ENCODE measurements at regions not wholly inside any gene's neighbourhood (a gene's known extent, or its start where the extent isn't known, plus 50 kb on each side); places are given as distances from the start of the nearest gene placed in this dataset.

DNA sequence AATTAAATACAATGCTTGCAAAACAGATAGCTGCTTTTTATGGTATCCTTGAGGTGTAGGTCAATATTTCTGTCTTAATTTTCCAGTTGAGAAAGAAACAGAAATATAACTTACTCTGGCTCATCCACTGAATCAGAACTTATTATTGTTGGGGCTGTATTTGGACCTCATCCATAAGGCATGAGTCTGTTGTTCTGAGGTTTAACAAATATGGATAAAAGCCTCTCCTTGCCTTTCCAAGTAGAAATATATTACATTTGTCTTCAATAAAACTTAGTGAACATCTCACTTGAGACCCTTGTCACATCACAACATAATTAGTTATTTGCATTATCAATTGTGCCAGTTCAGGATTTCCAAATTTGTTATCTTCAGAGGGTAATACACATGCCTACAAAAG lies 525.8 kb downstream of the AGTPBP1 start:
- in situ Hi-C loops (cut with MboI; ENCODE audit: low sequenced_read_pairs): no loop called here

DNA sequence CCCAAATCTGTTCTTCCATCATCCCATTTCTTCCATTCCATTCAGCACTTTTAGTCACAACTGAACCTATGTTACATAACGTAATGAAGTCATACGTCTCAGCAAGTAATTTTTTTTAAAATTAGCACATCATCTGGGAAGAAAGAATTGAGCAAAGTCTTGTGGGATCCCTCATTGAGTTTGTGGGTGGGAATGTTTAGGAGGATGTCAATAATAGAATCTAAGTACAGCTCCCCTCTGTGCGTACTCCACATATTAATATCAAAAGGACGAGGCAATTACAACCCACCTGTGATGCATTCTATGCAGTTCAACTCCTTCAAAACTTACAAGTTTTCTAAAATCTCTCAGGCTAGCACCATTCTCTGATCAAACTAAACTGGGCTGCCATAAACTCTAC lies 526.3 kb downstream of the AGTPBP1 start:
- in situ Hi-C loops (cut with MboI; ENCODE audit: low sequenced_read_pairs): no loop called here

DNA sequence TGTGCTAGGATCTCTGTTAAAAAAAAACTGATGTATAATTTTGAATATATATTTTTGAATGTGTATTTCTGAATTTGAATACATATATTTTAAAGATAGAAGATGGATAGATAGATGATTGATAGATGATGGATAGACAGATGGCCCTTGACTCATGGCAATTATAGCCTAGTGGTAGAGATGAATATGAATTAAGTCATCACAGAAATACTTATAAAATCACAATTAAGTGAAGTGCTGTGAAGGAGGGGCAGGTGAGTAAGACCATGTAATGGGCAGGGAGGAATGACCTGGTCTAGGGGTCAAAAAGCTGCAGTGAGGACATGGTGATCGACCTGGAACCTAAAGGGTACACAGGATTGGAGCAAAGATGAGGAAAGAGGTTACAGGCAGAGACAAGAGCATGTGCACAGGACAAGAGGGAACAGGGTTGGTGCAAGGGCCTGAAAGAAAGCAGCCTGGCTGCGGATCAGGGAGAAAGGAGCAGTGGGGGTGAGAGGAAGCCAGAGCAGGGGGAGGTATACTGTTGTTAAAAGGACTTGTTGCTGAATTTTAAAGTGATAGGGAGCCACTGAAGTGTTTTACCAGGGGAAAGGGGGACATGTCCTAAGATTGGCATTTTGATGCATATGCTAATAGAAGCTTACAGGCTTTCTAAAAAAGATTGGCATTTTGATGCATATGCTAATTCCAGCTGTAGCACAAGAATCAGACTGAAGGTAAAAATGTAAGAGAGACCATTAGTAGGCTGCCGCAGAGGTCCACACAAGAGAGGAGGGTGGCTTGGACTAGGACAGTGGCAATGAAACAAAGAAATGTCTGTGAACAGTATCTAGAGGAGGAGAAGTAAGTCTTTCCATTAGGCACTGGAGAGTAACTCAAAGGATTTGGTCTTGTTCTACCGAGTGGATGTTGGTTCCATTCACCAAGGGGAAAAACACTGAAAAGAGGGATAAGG lies 527.8 kb downstream of the AGTPBP1 start:
- in situ Hi-C loops (cut with MboI; ENCODE audit: low sequenced_read_pairs): no loop called here

DNA sequence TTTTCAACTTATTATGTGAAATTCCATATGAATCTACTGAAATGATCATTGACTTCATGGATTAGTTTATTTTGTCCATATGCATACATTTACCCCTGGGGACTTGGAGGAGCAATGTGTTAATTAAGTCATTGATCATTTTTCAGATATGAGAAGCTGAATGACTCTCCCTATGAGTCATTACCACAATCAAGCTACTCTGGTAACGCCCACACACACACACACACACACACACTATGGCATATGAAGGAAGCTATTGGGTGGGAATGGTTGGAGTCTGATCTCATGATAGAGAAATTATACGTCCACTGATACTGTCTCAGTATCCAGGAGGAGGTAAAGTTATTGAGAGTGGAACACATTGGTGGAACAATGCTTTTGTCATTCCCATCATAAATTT lies 528.9 kb downstream of the AGTPBP1 start:
- in situ Hi-C loops (cut with MboI; ENCODE audit: low sequenced_read_pairs): no loop called here

DNA sequence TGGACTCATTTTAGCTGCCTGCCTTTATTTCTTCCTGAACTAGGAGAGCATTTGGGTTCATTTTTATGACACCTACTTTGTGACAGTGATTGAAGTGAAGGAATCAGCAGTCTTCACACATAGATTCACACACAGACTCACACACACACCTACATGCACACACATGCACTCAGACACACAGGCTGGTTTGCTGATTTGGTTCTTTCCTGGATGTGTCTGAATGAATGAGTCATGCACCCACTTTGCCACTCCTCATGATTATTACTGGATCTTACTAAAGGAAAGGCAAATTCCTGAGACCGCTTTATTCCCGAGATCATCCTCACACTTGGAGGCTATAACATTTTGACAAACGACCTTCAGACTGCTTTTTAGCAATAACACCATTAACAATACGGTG lies 529.5 kb downstream of the AGTPBP1 start:
- in situ Hi-C loops (cut with MboI; ENCODE audit: low sequenced_read_pairs): no loop called here

DNA sequence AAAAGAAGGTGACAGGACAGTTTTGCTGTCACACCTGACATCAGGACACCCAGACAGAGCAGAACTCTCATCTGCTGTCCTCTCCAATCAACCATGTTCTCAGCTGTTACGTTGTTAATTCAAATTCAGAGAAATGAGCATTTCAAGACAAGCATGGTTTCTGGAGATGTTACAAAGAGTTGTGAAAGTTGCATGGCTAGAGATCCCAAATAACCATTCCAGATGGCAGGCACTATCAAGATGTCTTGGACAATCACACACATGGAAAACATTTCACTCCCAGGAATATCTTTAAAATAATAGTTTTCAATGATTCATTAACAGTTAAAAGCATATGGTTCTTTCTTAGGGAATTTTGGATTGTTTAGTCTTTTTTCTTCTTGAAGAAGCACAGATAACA lies 533.1 kb downstream of the AGTPBP1 start:
- in situ Hi-C loops (cut with MboI; ENCODE audit: low sequenced_read_pairs): no loop called here

DNA sequence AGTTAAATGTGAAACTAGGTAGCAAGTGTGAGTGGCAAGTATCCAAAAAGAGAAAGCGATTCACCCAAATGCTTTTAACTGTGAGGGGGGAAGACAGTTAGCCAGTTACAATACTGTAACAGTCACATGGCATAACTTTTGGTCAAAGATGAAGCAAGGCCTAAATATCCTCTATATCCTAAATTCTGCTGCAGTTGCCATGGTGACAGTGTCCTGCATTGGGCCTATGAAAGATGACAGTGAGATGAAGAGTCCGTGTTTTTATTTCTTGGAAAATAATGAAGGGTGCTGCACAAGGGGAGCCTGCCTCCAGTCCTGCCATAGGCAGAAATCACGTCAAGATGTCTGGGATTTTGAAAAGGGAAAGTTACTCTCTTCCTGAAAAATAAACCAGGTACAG lies 534.6 kb downstream of the NTRK2 start:
- in situ Hi-C loops (cut with MboI; ENCODE audit: low sequenced_read_pairs): no loop called here

DNA sequence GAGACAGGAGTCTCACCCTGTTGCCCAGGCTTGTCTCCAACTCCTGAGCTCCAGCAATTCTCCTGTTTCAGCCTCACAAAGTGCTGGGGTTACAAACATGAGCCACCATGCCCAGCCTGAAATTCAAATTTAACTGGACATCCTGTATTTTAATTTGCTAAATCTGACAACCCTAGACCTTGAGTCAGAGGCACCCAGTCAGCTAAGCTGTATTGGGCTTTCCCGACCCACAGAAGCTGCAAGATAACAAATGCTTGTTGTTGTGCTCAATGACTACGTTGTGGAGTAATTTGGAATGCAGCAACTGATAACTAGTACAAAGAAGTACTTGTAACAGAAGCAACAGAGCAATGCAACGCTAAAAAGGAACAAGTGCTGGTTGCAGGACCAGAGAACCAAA lies 533.1 kb downstream of the NTRK2 start:
- in situ Hi-C loops (cut with MboI; ENCODE audit: low sequenced_read_pairs): no loop called here

DNA sequence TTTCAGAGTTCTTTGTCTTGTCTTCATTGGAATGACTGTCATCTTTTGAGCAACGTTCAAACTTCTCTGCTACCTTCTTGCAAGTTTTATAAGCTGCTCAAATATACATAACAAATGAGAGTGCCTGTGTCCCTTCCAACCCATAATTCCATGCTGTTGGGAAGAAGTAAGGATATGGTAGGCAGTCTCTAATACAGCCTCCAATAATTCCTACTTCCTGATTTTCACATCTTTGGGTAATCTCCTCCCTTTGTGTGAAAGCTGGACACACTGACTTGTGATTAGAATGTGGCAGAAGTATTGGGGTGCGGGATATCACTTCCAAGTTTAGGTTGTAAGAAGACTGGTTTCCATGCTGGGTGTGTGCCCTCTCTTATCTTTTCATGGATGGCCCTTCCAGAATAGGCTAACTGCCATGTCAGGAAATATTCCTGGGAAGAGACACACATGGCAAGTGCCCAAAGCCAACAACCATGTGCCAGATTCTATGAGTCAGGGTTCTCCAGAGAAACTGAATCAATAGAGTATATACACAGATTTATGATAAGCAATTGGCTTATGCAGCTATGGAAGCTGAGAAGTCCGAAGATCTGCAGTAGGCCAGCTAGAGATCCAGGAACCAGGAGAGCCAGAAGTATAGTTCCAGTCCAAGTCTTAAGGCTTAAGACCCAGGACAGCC lies 531.3 kb downstream of the NTRK2 start:
- in situ Hi-C loops (cut with MboI; ENCODE audit: low sequenced_read_pairs): no loop called here

DNA sequence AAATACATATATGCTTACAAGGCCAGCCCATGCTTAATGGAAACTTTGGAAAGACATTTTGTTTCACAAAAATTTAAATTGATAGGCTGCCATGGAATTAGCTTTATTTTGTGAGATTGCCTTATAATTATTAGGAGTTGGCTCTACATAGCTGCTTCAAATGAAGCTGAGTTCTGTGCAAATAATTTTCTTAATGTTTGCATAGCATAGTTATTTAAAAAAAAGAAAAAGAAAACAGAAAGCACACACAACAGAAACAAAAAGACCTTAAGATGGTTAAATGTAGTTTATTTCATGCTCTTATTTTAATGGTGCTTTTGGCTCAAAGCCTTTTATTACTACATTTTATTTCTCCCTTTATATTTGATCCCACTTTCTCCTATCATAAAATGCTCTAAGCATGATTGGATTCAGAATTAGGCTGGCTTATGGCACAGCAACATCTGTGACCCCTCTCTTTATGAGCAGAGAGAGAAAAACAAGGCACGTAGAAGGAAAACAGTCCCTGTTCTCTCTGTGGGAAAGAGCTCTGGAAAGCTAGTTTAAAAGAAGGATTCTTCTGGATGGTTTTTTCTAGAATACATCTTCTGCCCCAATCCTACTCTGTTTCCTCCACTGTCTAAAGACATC lies 530.5 kb downstream of the NTRK2 start:
- in situ Hi-C loops (cut with MboI; ENCODE audit: low sequenced_read_pairs): no loop called here

DNA sequence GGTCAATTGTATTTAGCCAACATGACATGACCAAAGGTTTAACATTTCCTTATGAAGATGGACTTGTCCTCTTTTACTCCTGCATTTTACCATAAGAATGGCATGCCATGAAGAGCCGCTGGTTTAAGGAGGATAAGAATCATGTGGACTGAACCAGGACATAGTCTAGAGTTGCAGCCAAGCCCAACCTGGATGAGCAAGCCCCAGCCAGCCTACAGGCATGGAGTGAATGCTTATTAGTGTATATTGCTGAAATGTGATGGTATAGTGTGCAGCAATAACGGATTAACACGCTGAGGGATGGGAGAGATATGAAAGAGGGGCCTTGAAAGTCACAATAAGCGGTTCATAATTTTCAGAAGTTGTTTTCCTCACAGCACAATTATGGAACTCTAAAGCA lies 523.2 kb downstream of the NTRK2 start:
- in situ Hi-C loops (cut with MboI; ENCODE audit: low sequenced_read_pairs): no loop called here

DNA sequence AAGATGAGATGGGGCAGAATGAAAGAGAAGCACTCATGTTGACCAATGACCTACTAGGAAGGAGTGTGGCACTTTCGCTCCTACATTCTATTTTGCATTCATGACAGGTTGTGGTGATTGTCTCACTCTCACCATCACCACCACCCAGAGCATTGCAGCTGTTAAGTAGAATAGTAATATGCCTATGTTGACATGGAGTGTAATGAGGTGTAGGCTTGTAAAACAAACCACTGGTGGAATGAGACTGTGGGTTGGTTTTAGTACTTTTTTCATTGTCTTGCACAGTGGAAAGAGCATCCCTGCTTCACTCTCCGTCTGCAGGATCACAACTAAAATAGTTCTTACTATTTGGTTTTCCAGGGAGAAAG lies 516.7 kb downstream of the NTRK2 start:
- in situ Hi-C loops (cut with MboI; ENCODE audit: low sequenced_read_pairs): no loop called here

DNA sequence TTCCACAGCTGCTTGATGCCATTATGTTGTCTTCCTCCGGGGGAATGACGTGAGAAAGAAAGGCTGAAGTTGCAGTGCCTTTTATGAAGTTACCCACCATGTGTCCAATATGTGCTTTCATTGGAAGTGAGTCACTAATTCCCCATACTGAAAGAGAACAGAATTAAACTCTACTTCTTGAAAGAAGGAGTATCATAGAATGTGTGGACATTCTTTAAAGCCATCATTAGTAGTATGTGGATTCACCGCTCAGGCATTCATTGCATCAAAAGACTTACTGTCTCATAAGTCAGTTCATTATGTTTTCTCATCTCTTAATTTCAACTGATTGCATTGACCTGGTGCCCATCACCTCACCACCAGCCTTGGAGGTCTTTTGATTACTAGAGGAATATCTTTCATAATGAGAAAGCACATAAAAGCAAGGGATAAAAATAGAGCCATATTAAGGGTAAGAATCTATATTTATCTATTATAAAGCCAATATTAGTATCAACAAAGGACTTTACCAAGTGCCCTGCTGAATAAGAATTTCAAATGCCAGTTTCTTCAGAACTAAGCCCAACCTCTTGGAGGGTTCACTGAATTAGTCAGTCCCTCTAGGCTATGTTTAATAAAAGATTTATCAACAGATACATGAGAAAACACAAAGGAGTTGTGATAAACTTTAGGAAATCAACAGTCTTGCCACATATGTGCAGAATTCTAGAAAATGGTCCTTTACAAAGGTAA lies 516.1 kb downstream of the NTRK2 start:
- in situ Hi-C loops (cut with MboI; ENCODE audit: low sequenced_read_pairs): no loop called here

DNA sequence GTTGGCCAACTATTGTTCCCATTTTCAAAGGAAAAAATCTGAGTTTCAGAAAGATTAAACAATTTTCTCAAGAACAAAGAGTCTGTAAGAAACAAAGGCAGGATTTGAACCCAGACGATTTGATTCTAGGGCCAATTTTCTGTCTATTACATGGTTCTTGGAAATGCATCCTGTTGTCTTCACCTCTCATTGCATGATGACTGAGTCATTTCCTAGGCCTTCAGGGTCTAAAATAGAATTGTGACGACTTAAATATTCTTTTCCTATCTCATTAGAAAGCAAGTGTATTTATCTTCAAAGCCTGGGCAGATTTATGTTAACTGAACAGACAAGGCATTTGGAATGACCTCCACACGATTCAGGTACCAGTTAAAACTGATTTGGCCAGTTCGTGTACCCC lies 512.9 kb downstream of the NTRK2 start:
- in situ Hi-C loops (cut with MboI; ENCODE audit: low sequenced_read_pairs): no loop called here

DNA sequence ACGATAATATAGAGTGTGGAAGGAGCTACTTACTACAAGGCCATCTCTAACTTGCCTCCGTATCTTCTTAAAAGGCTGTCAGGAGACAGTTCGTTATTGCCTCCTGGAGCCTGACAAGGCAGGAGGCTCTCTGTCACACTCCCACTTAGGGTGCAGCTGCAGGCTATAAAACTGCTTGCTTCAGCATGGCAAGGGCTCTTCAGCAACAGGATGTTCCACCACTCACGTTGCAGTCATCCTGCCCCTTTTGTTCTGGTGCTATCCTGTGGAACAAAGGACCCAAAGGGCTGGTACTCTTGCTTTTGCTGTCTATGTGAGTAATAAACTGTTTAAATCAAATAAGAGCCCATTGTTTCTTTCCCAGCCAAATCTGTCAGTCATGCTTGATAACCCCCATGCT lies 508.9 kb downstream of the NTRK2 start:
- in situ Hi-C loops (cut with MboI; ENCODE audit: low sequenced_read_pairs): no loop called here

DNA sequence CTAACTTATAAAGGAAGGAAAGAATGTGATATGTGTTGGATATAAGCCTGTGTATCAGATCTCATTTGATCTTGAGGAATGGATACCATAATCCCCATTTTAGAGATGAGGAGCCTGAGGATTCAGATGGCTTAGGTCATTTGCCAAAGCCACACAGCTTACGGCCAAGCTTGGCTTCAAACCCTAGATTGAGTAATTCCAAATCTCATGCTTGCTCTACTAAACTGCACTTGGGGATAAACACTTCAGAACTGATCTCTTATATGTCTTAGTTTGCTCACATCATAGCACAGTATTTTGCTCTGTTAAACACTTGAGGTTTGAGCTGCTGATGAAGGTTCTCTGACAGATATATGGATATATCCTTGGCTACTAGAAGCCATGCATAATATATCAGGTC lies 504.4 kb downstream of the NTRK2 start:
- in situ Hi-C loops (cut with MboI; ENCODE audit: low sequenced_read_pairs): no loop called here

DNA sequence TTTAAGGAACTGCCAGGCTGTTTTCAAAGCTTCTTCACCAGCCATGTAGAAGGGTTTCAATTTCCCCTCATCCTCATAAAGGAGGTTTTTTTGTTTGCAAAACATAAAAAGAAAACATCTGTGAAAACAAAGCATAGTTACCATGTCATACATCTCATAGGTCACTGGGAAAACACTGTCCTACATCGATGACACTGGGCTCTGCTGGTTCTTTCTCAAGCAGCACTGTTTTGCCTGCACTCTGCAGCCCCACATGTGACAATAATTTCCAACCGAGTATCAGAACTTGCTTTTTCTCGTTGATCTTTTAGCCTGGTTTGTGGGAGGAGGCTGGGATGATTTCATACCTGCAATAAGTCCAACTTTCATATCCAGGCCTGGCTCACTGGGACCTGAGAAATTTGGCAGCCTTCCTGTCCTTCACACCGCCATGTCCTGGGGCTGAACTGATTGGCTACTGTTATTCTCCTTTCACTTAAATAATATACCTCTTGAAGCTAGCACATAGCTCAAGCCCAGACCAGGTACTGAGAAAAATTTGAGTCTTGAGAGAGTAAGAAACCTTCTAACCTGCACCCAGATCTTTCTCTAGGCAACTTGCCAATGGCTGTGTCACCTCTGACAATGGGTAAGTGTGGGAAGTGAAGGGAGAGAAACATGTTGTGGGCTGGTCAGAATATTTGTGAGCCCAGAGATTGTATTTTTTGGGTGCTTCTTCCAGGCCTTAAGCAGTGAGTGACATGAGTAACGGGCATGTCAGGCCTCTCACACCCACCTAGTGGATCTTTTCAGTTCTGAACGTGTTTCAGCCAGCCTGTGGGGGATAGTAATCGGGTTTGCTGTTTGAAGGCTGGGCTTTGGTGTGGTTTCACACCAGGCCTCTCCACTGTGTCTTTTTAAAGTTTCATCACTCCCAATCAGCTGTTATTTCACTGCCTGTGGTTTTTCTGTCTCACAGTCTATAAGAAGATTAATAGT lies 502.8 kb downstream of the NTRK2 start:
- in situ Hi-C loops (cut with MboI; ENCODE audit: low sequenced_read_pairs): no loop called here

DNA sequence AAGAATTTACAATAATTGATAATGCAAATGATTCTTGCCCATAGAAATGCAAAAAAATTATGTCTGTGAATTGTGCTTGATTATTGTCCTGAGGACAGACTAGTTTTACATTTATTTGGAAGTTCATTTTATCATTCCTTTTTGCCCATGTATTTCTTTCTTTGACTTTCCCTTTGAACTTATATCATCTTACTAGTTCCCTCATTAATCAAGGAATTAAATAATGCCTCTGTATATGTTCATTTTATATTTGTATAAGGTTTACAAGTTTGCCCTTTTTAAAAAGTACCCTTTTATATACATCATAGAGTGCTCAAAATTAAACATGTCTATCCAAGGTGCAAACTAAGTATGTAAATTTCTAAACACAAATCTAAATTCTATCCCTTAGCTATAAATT lies 501.6 kb downstream of the NTRK2 start:
- in situ Hi-C loops (cut with MboI; ENCODE audit: low sequenced_read_pairs): no loop called here

DNA sequence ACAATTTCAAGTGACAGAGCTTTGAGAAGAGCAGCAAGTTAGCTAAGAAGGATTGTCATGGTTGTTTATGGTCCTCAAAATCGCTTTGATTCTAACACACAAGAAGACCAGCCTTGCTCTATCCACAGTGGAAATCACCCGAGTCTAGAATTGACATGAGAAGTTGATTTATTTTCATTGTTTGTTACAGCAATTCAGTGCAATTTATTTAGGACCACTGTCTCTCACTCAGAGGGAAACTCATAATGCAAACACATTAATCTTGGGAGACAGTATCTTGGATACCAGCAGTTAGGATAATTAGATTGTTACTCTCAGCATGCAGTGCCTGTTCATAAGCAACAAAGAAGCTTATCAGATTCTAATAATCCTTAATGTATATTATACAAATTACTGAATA lies 498.9 kb downstream of the NTRK2 start:
- in situ Hi-C loops (cut with MboI; ENCODE audit: low sequenced_read_pairs): no loop called here

DNA sequence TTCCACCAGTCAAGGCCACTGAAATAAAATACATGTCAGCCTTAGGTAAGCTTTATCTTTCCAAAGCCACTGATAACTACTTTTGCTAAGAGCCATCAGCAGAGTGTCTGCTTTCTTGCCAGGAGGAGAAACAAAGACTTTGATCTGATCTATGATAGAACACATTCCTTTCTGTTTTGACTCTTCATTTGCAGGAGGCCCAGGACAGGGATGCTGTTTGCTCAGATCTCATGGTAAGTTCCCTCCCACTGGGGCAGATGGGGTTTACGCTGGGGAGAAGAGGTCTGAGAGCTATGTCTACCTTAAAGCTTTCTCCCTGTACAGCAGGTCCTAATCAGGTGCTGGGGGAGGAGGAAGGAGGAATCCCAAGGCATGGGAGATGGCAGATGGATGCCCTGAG lies 497.6 kb downstream of the NTRK2 start:
- in situ Hi-C loops (cut with MboI; ENCODE audit: low sequenced_read_pairs): no loop called here

Data from HL-60/S4 (cell line).